HepG2 (cell line): ENCODE measurements at regions not wholly inside any gene's neighbourhood (a gene's known extent, or its start where the extent isn't known, plus 50 kb on each side); places are given as distances from the start of the nearest gene placed in this dataset.

ENCODE experiments used
- ADNP ChIP-seq: sonication (generic); formaldehyde crosslinking; IDR thresholded peaks from 2 replicates; pipeline ENCODE4 v1.4.0; 2020; ENCODE audit warnings: missing genetic modification reagents
- ATF7-NPFF ChIP-seq: sonication (generic); formaldehyde crosslinking; IDR thresholded peaks from 2 replicates; pipeline ENCODE4 v1.8.1; 2023; ENCODE audit warnings: mild to moderate bottlenecking, low read depth, missing genetic modification reagents, moderate library complexity
- ATM ChIP-seq: fragments of 450-650 bp; IDR thresholded peaks from 2 replicates; pipeline ENCODE4 v1.7.1; 2017; ENCODE audit warnings: mild to moderate bottlenecking, borderline replicate concordance
- BHLHE40 ChIP-seq: IDR thresholded peaks from 2 replicates; pipeline ENCODE4 v1.6.1; 2011; ENCODE audit warnings: low read length, improper control_type of control experiment
- EED ChIP-seq: sonication (generic); formaldehyde crosslinking; IDR thresholded peaks from 2 replicates; pipeline ENCODE4 v1.5.0; 2020; ENCODE audit warnings: mild to moderate bottlenecking, missing genetic modification reagents
- IKZF4 ChIP-seq: sonication (generic); formaldehyde crosslinking; IDR thresholded peaks from 2 replicates; pipeline ENCODE4 v1.5.1; 2020; ENCODE audit warnings: borderline replicate concordance, mild to moderate bottlenecking, low read depth, missing genetic modification reagents; ENCODE audit errors: not compliant biosample characterization
- KDM6A ChIP-seq: IDR thresholded peaks from 2 replicates; pipeline ENCODE4 v1.6.1; 2016; ENCODE audit warnings: low read depth
- RAD51 ChIP-seq: fragments of 450-650 bp; IDR thresholded peaks from 2 replicates; pipeline ENCODE4 v1.6.1; 2016; ENCODE audit warnings: borderline replicate concordance
- ZNF414 ChIP-seq: sonication (generic); formaldehyde crosslinking; IDR thresholded peaks from 2 replicates; pipeline ENCODE4 v1.5.0; 2020; ENCODE audit warnings: missing genetic modification reagents
- ZNF687 ChIP-seq: sonication (generic); formaldehyde crosslinking; IDR thresholded peaks from 2 replicates; pipeline ENCODE4 v1.5.1; 2020; ENCODE audit warnings: mild to moderate bottlenecking, missing genetic modification reagents, moderate library complexity
- ZNF737 ChIP-seq: sonication (generic); formaldehyde crosslinking; IDR thresholded peaks from 2 replicates; pipeline ENCODE4 v1.5.0; 2020; ENCODE audit warnings: missing genetic modification reagents, mild to moderate bottlenecking, borderline replicate concordance
- ZNF747 ChIP-seq: sonication (generic); formaldehyde crosslinking; IDR thresholded peaks from 2 replicates; pipeline ENCODE4 v1.8.1; 2023; ENCODE audit warnings: missing genetic modification reagents, mild to moderate bottlenecking, borderline replicate concordance
- TF ChIP-seq, protein P1 (sequence below): IDR thresholded peaks from 2 replicates; pipeline ENCODE4 v1.6.1; 2016; ENCODE audit warnings: missing biosample characterization, missing genetic modification reagents, low read depth
- TF ChIP-seq, protein P2 (sequence below): sonication (generic); formaldehyde crosslinking; IDR thresholded peaks from 2 replicates; pipeline ENCODE4 v1.4.0; 2020; ENCODE audit warnings: missing genetic modification reagents, mild to moderate bottlenecking, borderline replicate concordance
- TF ChIP-seq, protein P3 (sequence below): sonication (generic); formaldehyde crosslinking; IDR thresholded peaks from 2 replicates; pipeline ENCODE4 v1.4.0; 2020; ENCODE audit warnings: mild to moderate bottlenecking, missing genetic modification reagents
- TF ChIP-seq, protein P4 (sequence below): sonication (generic); formaldehyde crosslinking; IDR thresholded peaks from 2 replicates; pipeline ENCODE4 v1.8.1; 2023; ENCODE audit warnings: mild to moderate bottlenecking, moderate library complexity, missing genetic modification reagents
- TF ChIP-seq, protein P5 (sequence below): sonication (generic); formaldehyde crosslinking; IDR thresholded peaks from 2 replicates; pipeline ENCODE4 v1.5.0; 2020; ENCODE audit warnings: missing genetic modification reagents, mild to moderate bottlenecking, borderline replicate concordance

- TF ChIP-seq, protein P1, sequence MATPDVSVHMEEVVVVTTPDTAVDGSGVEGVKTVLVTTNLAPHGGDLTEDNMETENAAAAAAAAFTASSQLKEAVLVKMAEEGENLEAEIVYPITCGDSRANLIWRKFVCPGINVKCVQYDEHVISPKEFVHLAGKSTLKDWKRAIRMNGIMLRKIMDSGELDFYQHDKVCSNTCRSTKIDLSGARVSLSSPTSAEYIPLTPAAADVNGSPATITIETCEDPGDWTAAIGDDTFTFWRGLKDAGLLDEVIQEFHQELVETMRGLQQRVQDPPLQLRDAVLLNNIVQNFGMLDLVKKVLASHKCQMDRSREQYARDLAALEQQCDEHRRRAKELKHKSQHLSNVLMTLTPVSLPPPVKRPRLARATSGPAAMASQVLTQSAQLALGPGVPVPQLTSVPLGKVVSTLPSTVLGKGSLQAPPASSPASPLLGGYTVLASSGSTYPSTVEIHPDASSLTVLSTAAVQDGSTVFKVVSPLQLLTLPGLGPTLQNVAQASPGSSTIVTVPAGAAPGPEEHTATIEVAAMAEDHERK (CRISPR knock-in tag), result no peak
- TF ChIP-seq, protein P2, sequence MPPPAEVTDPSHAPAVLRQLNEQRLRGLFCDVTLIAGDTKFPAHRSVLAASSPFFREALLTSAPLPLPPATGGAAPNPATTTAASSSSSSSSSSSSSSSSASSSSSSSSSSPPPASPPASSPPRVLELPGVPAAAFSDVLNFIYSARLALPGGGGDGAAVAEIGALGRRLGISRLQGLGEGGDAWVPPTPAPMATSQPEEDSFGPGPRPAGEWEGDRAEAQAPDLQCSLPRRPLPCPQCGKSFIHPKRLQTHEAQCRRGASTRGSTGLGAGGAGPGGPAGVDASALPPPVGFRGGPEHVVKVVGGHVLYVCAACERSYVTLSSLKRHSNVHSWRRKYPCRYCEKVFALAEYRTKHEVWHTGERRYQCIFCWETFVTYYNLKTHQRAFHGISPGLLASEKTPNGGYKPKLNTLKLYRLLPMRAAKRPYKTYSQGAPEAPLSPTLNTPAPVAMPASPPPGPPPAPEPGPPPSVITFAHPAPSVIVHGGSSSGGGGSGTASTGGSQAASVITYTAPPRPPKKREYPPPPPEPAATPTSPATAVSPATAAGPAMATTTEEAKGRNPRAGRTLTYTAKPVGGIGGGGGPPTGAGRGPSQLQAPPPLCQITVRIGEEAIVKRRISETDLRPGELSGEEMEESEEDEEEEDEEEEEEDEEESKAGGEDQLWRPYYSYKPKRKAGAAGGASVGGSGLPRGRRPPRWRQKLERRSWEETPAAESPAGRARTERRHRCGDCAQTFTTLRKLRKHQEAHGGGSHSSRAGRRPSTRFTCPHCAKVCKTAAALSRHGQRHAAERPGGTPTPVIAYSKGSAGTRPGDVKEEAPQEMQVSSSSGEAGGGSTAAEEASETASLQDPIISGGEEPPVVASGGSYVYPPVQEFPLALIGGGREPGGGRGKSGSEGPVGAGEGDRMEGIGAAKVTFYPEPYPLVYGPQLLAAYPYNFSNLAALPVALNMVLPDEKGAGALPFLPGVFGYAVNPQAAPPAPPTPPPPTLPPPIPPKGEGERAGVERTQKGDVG (CRISPR knock-in tag), result peak; percentile 87; the same call in 1 of the 2 replicates
- TF ChIP-seq, protein P3, sequence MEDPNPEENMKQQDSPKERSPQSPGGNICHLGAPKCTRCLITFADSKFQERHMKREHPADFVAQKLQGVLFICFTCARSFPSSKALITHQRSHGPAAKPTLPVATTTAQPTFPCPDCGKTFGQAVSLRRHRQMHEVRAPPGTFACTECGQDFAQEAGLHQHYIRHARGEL (CRISPR knock-in tag), result no peak
- TF ChIP-seq BHLHE40 (no peak), RAD51 (no peak), ZNF414 (CRISPR knock-in tag) (no peak), KDM6A (CRISPR knock-in tag) (no peak), EED (peak; percentile 30; the same call in 1 of the 2 replicates), ZNF687 (peak; percentile 61), IKZF4 (CRISPR knock-in tag) (no peak), ATF7-NPFF (CRISPR knock-in tag) (no peak), ZNF737 (no peak), ZNF747 (CRISPR knock-in tag) (no peak), ADNP (no peak), ATM (no peak)
- TF ChIP-seq, protein P4, sequence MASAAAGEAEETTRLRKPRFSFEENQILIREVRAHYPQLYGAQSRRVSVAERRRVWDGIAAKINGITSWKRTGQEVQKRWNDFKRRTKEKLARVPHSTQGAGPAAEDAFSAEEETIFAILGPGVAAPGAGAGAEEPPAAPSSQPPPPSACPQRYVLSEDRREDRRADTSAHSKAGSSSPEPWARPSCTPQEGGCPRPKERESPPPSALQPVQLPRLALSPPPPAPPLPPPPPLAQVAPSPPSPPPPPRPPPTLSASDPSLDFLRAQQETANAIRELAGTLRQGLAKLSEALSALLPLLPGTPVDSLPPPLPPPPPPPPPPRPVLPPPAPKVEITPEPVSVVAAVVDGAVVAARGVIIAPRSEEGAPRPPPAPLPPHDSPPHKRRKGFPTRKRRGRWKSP (CRISPR knock-in tag), result no peak
- TF ChIP-seq, protein P5, sequence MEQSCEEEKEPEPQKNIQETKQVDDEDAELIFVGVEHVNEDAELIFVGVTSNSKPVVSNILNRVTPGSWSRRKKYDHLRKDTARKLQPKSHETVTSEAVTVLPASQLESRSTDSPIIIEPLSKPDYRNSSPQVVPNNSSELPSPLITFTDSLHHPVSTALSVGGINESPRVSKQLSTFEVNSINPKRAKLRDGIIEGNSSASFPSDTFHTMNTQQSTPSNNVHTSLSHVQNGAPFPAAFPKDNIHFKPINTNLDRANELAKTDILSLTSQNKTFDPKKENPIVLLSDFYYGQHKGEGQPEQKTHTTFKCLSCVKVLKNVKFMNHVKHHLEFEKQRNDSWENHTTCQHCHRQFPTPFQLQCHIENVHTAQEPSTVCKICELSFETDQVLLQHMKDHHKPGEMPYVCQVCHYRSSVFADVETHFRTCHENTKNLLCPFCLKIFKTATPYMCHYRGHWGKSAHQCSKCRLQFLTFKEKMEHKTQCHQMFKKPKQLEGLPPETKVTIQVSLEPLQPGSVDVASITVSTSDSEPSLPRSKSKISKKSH, result peak; percentile 71; the same call in 1 of the 2 replicates
These were observed 172.0 kb downstream of the ZFP36L2 start (continued) for GRCh38 chr2:43054367-43054766.
